PFSK-1 (cell line): ENCODE measurements at regions not wholly inside any gene's neighbourhood (a gene's known extent, or its start where the extent isn't known, plus 50 kb on each side); places are given as distances from the start of the nearest gene placed in this dataset.

Experiments used
- FOXP2 ChIP-seq: optimal IDR thresholded peaks from 2 replicates; pipeline ENCODE3; 2011; ENCODE audit warnings: borderline replicate concordance, control low read depth, inconsistent platforms; ENCODE audit not compliant: insufficient read depth; ENCODE audit errors: extremely low read length, extremely low read depth
- POLR2AphosphoS5 ChIP-seq: IDR thresholded peaks from 2 replicates; pipeline ENCODE4 v1.6.1; 2012; ENCODE audit warnings: low read depth, mild to moderate bottlenecking, control low read depth, low read length, moderate library complexity
- REST ChIP-seq, 2 experiments: IDR thresholded peaks; 2 replicates each; pipeline versions ENCODE4 v1.6.1 to v1.8.0; 2011 to 2012; ENCODE audit warnings: low read depth in 2 of 2, low read length in 2 of 2, control low read depth in 1 of 2, inconsistent platforms in 1 of 2, mild to moderate bottlenecking in 1 of 2, moderate library complexity in 1 of 2; ENCODE audit not compliant: insufficient read depth in 1 of 2
- SIN3A ChIP-seq: IDR thresholded peaks from 2 replicates; pipeline ENCODE4 v1.6.1; 2012; ENCODE audit warnings: mild to moderate bottlenecking, low read length, moderate library complexity, borderline replicate concordance; ENCODE audit not compliant: insufficient read depth
- TAF1 ChIP-seq: IDR thresholded peaks from 2 replicates; pipeline ENCODE4 v1.6.1; 2012; ENCODE audit warnings: low read length, control low read depth, borderline replicate concordance; ENCODE audit not compliant: insufficient read depth

- TF ChIP-seq TAF1: no peak
- TF ChIP-seq SIN3A: no peak
- no peak for TF ChIP-seq FOXP2
- TF ChIP-seq POLR2AphosphoS5: no peak
- no peak for TF ChIP-seq REST (IDR thresholded peaks at IDR 0.05; ENCODE audit: insufficient read depth in 1 of 2, low read depth in 2 of 2, low read length in 2 of 2)
Measured at GRCh38 chr1:60655679-60656355, 426.5 kb upstream of the NFIA start.

- TF ChIP-seq TAF1: no peak
- no peak for TF ChIP-seq SIN3A
- no peak for TF ChIP-seq FOXP2
- no peak for TF ChIP-seq POLR2AphosphoS5
- no peak for TF ChIP-seq REST (IDR thresholded peaks at IDR 0.05; ENCODE audit: insufficient read depth in 1 of 2, low read depth in 2 of 2, low read length in 2 of 2)
Measured at GRCh38 chr1:60639287-60639686, 443.1 kb upstream of the NFIA start.

GRCh38 chr1:60637651-60638050 lies 444.7 kb upstream of the NFIA start:
- TF ChIP-seq FOXP2: no peak
- TF ChIP-seq POLR2AphosphoS5: no peak
- no peak for TF ChIP-seq TAF1
- TF ChIP-seq SIN3A: no peak
- TF ChIP-seq REST (IDR thresholded peaks at IDR 0.05; ENCODE audit: insufficient read depth in 1 of 2, low read depth in 2 of 2, low read length in 2 of 2): no peak

- no peak for TF ChIP-seq SIN3A
- no peak for TF ChIP-seq POLR2AphosphoS5
- TF ChIP-seq REST (IDR thresholded peaks at IDR 0.05; ENCODE audit: insufficient read depth in 1 of 2, low read depth in 2 of 2, low read length in 2 of 2): no peak
- no peak for TF ChIP-seq TAF1
Measured at GRCh38 chr1:60636946-60637345, 445.4 kb upstream of the NFIA start.
